Keratinocyte (primary cell): ENCODE measurements at regions not wholly inside any gene's neighbourhood (a gene's known extent, or its start where the extent isn't known, plus 50 kb on each side); places are given as distances from the start of the nearest gene placed in this dataset.

Experiments
- EZH2 ChIP-seq: IDR thresholded peaks from one replicate; pipeline ENCODE4 v1.6.1; 2012; ENCODE audit warnings: inconsistent platforms, mild to moderate bottlenecking, low read length, moderate library complexity
- TF ChIP-seq, protein P1 (sequence below), 3 experiments: IDR thresholded peaks in 1 of 3; conservative IDR thresholded peaks in 1 of 3; optimal IDR thresholded peaks in 1 of 3; 2 replicates in 2 of 3; 3 replicates in 1 of 3; pipeline versions ENCODE3 to v1.5.1; 2011; ENCODE audit warnings: low read length in 3 of 3, mild to moderate bottlenecking in 3 of 3, moderate library complexity in 2 of 3, control low read depth in 1 of 3, inconsistent platforms in 1 of 3; ENCODE audit not compliant: insufficient read depth in 2 of 3; ENCODE audit errors: extremely low read depth in 1 of 3

DNA sequence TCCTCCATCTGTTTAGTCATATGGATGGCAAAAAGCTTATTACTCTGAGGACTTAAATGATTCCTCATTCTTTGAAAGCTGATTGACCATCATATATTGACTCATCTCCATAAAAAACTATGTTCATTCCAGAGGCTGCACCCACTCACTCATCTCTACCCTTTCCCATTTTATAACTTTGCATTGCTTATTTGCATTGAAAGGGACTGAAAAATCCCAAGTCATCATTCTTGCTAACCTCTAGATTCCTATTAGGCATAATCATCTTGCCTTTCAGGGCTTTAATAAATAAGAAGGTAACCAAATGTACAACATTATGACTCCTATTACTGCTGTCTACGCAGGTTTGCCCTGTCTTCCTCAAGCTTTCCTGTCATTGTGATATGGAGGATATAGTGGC, 1180.3 kb upstream of the B3GALT2 start:
- TF ChIP-seq, protein P1, sequence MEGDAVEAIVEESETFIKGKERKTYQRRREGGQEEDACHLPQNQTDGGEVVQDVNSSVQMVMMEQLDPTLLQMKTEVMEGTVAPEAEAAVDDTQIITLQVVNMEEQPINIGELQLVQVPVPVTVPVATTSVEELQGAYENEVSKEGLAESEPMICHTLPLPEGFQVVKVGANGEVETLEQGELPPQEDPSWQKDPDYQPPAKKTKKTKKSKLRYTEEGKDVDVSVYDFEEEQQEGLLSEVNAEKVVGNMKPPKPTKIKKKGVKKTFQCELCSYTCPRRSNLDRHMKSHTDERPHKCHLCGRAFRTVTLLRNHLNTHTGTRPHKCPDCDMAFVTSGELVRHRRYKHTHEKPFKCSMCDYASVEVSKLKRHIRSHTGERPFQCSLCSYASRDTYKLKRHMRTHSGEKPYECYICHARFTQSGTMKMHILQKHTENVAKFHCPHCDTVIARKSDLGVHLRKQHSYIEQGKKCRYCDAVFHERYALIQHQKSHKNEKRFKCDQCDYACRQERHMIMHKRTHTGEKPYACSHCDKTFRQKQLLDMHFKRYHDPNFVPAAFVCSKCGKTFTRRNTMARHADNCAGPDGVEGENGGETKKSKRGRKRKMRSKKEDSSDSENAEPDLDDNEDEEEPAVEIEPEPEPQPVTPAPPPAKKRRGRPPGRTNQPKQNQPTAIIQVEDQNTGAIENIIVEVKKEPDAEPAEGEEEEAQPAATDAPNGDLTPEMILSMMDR (optimal IDR thresholded peaks at IDR 0.05 in 1 of 3, IDR thresholded peaks at IDR 0.05 in 1 of 3, conservative IDR thresholded peaks at IDR 0.05 in 1 of 3; ENCODE audit: extremely low read depth in 1 of 3, insufficient read depth in 2 of 3, low read length in 3 of 3) = no peak
- TF ChIP-seq EZH2 = no peak
